Activated effector memory CD4-positive, alpha-beta T cell treated with Interleukin-2 at 50 U/mL for 16 hours (primary cell): ENCODE measurements at regions not wholly inside any gene's neighbourhood (a gene's known extent, or its start where the extent isn't known, plus 50 kb on each side); places are given as distances from the start of the nearest gene placed in this dataset.
"Not testable (repeated sequence)": the region's sequence is repeated elsewhere in the genome, so short reads cannot be mapped to it uniquely, and the experiment has no call there.

ENCODE experiments used
- DNase-seq: peaks from one replicate; pipeline ENCODE4 v3.0.0-alpha.2; 2020

DNA sequence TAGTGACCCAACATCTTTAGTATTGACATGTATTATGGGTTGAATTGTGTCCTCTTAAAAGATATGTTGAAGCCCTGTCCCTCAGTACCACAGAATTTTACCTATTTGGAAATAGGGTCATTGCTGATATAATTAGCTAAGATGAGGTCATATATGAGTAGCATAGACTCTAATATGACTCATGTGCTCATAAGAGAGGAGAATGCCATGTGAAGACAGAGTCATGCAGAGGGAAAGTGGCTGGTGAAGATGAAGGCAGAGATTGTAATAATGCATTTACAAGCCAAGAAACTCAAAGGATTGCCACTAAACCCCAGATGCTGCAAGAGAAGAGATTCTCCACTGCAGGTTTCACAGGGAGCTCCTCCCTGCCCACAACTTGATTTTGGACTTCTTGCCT is 496.4 kb downstream of the KIF20B start:
- DNase-seq = no peak

GRCh38 chr10:90199093-90199492 is 497.7 kb downstream of the KIF20B start:
- DNase-seq = no peak

GRCh38 chr10:90199513-90199912 is 498.1 kb downstream of the KIF20B start:
- DNase-seq = no peak

GRCh38 chr10:90204131-90204955 is 503.0 kb downstream of the KIF20B start:
- no peak for DNase-seq

DNA sequence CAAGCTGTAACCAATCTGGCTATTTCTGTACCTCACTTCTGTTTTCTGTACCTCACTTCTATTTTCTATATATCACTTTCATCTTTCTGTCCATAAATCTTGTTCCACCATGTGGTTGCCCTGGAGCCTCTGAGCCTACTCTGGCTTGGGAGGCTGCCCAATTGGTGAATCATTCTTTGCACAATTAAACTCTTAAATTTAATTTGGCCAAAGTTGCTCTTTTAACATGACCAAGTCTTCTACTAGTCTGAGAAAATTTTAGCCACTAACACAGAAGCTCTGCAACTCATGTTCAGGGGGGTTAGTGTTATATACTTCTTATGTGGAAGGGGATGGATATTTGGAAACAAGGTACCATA is 503.5 kb downstream of the KIF20B start:
- DNase-seq = no peak

DNA sequence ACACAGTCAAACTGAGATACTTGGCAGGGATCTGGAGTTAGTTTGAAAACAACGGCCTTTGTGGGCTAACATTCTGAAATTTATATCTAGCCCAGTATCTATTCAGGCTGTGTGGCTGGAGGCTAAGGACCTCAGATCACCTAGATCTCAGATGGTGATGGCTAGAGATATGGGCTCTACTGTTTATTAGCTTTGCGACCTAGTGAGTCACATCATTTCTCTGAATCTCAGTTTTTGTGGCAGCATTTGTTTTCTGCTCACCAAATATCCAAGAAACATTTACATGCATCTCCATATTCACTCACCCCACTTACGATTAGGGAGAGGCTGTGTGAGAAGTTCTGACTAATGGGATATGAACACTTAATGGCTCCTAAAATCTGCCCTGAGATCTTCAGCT is 503.9 kb downstream of the KIF20B start:
- no peak for DNase-seq

DNA sequence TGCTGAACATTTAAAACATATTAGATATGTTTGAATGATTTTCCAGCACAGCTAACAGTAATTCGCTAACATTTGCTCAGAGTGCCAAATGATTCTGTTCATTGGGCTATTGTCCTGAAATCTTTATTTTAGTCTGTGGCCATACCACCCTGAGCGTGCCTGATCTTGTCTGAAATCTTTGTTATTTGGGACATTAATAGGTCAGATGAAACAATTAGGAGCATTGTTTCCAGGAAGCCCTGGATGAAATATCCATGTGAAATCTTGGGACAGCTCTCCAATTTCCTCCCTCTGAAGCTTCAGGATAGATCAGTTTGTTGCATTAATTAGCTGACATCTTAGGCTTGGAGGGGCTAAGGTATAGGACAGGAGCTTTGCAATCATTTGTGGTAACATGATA is 512.0 kb downstream of the KIF20B start:
- DNase-seq = no peak

- DNase-seq = no peak
Measured at GRCh38 chr10:90218846-90219245, 517.5 kb downstream of the KIF20B start.

DNA sequence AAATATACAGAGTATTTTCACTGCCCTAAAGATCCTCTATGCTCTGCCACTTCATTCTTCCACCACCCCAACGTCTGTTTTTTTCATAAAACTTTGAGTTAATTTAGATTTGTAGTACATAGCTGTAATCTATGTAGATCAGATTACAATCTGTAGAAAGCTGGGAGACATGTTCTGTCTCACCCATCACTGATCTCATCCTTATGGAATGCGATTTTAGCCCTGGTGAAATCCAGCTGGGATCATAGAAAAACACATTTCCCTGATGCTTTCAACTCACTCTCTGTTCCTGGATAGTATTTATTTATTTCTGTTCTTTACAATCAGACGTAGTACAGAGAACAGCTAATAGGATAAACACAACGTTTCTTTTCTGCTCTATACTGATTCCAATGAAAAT is 521.0 kb downstream of the KIF20B start:
- DNase-seq = no peak

DNA sequence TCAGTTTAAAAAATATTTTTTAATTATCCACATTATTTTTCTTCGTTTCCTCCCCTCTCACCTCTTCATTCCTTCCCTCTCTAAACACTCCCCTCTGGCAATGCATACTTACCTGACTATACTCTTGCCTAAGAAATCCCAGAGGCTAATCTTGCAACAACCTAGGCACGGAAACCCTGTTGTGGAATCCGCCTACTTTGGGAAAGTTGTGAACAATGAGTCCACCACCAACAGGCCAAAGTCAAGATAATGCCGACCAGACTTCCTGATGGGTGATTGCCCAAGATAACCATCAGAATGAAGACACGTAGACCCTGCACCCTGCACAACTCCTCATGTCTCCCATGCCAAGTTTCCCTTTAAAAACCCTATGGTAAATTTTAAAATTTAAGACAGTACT is 521.5 kb downstream of the KIF20B start:
- DNase-seq = no peak

DNA sequence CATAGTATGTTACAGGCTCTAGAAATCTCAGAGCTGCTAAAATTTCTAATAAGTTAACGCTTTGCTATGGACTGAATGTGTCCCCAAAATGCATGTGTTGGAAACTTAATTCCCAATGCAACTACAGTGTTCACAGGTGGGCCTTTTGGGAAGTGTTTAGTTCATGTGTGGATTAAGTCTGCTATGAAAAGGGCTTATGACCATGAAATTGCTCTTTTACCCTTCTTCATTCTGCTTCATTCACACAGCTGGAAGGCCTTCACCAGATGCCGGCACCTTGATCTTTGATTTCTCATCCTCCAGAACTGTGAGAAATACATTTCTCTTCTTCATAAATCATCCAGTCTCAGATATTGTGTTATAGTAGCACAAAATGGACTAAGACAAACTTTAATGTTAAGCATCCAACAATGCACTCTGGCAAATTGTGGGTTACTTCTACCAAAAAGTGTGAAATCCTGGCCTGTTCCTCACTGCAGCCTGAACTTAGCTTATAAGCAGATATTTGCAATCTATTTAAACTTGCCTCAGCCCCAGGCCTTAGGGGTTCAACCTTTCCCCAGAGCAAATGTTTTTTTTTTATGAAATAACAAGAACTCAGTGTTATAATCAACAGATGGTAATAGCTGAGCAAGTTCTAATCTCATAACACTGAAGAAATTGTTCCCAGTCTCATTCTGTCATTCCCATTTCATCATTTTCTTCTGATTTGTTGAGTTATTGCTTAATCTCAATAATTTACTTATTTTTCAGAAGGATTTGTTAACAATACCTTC is 523.6 kb downstream of the KIF20B start:
- no peak for DNase-seq

- no peak for DNase-seq
Measured at GRCh38 chr10:90226517-90226916, 525.1 kb downstream of the KIF20B start.

GRCh38 chr10:90227217-90227656 is 525.8 kb downstream of the KIF20B start:
- DNase-seq = no peak

DNA sequence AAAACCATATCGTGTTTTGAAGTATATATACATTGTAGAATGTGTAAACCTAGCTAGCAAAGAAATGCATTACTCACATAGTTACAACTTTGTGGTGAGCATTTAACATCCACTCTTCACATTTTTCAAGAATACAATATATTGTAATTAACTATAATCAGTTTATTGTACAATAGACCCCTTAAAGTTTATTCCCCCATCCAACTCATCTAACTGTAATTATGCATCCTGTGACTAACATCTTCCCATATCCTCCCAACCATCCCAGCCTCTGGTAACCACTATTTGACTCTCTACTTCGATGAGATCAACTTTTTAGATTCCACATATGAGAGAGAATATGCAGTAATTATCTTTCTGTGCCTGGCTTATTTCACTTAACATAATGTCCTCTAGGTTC is 526.4 kb downstream of the KIF20B start:
- DNase-seq = no peak

DNA sequence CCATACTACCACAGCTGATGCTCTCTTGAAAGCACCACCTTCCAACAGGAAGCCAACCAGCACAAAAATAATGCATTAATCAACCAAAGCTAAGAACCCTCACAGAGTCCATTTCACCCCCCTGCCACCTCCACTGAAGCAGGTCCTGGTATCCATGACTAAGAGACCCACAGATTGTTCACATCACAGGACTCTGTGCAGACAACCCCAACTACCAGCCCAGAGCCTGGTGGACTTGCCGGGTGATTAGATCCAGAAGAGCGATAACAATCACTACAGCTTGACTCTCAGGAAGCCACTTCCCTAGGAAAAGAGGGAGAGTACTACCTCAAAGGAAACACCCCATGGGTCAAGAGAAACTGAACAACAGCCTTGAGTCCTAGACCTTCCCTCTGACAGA is 528.1 kb downstream of the KIF20B start:
- DNase-seq = no peak

DNA sequence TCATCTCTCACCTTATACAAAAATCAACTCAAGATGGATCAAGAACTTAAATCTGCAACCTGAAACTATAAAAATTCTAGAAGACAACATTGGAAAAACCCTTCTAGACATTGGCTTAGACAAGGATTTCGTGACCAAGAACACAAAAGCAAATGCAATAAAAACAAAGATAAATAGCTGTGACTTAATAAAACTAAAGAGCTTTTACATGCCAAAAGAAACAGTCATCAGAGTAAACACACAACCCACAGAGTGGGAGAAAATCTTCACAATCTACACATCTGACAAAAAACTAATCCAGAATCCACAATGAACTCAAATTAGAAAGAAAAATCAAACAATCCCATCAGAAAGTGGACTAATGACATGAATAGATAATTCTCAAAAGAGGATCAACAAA is 532.4 kb downstream of the KIF20B start:
- not testable (repeated sequence) for DNase-seq

- no peak for DNase-seq
Measured at GRCh38 chr10:90245623-90246022, 544.2 kb downstream of the KIF20B start.

- DNase-seq = not testable (repeated sequence)
Measured at GRCh38 chr10:90250784-90251183, 549.4 kb downstream of the KIF20B start.

DNA sequence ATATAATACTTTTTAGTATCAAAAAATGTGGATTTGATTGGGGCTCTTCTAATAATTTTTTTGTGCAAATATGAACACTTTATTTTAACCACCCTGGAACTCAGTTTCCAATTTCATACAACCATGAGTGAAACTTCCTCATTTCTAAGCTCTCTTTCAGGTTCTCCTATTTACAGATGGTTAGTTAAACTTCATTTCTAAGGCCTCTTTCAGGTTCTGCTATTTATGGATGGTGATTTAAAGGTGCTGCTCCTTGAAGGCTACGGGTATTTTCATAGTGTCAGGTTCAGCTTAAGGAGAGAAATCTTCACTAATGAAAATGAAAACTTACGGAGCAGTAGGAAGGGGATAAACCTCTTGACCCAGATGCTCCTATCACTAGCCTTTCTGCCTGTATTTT is 568.3 kb downstream of the KIF20B start:
- no peak for DNase-seq

DNA sequence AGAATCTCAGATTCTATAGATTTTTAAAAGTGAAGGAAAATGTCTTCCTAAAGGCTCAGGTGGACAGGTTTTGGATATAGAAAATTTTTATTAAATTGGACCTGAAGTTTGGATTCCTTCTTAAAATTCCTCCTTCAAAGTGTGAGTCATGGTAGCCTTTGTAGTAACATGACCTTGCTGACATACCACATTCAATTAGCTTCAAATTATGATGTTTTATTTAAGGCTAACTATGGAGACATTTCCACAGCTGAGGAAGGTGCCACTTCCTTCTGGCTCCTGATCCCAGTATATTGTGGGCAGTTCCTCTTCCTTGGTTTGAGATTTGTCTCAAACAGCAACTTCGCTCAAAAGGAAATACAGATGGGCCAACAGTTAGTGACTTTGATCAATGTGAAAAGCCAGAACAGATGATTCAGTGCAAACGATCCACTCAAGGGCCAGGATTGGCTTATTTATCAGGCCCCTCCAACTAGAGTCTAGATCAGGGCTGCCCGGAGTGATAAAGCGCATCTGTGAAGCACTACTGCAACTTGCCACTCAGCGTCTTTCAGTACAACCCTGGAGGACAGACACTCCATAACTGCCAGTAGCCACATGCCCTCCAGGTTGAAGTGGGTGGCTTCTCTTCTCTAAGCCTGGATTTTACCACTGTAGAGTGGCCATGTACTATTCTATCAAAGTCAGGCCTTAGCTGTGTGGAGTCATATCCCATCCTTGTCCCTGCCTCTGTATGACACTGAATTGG is 573.5 kb downstream of the KIF20B start:
- no peak for DNase-seq

- DNase-seq = no peak
Measured at GRCh38 chr10:90276894-90277475, 575.6 kb downstream of the KIF20B start.

- DNase-seq = no peak
Measured at GRCh38 chr10:90286406-90286805, 571.4 kb downstream of the HTR7 start.

DNA sequence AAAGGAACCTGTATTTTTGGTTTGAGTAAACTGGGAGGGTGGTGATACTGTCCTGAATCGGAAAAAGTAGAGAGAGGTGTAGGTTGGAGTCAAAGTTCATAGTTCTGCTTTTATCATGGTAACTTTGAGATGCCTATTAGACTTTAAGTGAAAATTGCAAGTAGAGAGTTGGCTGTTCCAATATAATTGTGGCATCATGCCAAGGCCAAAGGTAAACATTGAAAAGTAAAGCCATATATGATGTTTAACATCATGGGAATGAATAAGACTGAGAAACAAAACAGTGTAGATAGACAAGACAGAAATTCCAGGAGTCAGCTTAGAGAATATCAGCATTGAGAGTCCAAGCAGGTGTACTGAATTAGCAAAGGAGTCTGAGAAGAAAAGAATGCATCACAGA is 570.9 kb downstream of the HTR7 start:
- no peak for DNase-seq
